HG02678 (cell line): ENCODE measurements at regions not wholly inside any gene's neighbourhood (a gene's known extent, or its start where the extent isn't known, plus 50 kb on each side); places are given as distances from the start of the nearest gene placed in this dataset.

Source experiments
- ATAC-seq: cut with Tn5 transposase; IDR thresholded peaks from one replicate; pipeline ENCODE4 v1.9.1; 2021; ENCODE audit warnings: mild to moderate bottlenecking, moderate library complexity; ENCODE audit not compliant: unreplicated experiment

- no peak for ATAC-seq
These were observed 76.9 kb downstream of the CYB561 start for GRCh38 chr17:63369233-63369632.

- ATAC-seq: no peak
These were observed 75.4 kb downstream of the CYB561 start for GRCh38 chr17:63370696-63371095.

GRCh38 chr17:63376949-63377348, 69.2 kb downstream of the CYB561 start:
- no peak for ATAC-seq

- ATAC-seq: no peak
These were observed 67.4 kb downstream of the CYB561 start for GRCh38 chr17:63378411-63379375.

- ATAC-seq: no peak
These were observed 66.5 kb downstream of the CYB561 start for GRCh38 chr17:63379636-63380035.

GRCh38 chr17:63381101-63381729, 64.9 kb downstream of the CYB561 start:
- ATAC-seq: no peak

GRCh38 chr17:63382136-63382535, 64.0 kb downstream of the CYB561 start:
- no peak for ATAC-seq
